ENCODE measurements at regions not wholly inside any gene's neighbourhood (a gene's known extent, or its start where the extent isn't known, plus 50 kb on each side); places are given as distances from the start of the nearest gene placed in this dataset.

DNA sequence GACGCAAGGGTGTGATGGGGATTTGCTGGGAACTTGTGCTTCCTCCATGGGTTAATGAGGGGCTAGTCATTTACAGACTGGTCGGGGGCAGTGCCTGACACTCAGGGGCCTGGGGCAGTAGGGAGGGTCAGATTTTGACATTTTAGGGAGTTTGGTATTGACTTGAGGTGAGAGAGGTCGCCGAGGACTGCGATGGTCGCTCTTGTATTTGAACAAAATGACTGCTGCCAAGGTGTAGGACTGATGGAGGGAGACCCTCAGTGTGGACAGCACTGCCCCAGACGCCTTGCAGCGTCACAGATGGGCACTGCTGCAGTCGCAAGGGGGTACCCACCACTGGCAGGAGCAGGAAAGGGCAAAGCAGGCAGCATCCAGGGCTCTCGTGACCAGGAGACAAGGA is 182.9 kb downstream of the RTP5 start:
- DNase-seq (ENCODE audit: low read depth, low spot score): no peak
- ChIA-PET CTCF (no interaction called here), POLR2A (no interaction called here)
- TF ChIP-seq, protein P1, sequence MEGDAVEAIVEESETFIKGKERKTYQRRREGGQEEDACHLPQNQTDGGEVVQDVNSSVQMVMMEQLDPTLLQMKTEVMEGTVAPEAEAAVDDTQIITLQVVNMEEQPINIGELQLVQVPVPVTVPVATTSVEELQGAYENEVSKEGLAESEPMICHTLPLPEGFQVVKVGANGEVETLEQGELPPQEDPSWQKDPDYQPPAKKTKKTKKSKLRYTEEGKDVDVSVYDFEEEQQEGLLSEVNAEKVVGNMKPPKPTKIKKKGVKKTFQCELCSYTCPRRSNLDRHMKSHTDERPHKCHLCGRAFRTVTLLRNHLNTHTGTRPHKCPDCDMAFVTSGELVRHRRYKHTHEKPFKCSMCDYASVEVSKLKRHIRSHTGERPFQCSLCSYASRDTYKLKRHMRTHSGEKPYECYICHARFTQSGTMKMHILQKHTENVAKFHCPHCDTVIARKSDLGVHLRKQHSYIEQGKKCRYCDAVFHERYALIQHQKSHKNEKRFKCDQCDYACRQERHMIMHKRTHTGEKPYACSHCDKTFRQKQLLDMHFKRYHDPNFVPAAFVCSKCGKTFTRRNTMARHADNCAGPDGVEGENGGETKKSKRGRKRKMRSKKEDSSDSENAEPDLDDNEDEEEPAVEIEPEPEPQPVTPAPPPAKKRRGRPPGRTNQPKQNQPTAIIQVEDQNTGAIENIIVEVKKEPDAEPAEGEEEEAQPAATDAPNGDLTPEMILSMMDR (IDR thresholded peaks at IDR 0.05; ENCODE audit: insufficient read depth, low read length, missing control alignments): no peak
- H3K4me3 ChIP-seq (ENCODE audit: low read depth, low read length): no peak overlapping the region

DNA sequence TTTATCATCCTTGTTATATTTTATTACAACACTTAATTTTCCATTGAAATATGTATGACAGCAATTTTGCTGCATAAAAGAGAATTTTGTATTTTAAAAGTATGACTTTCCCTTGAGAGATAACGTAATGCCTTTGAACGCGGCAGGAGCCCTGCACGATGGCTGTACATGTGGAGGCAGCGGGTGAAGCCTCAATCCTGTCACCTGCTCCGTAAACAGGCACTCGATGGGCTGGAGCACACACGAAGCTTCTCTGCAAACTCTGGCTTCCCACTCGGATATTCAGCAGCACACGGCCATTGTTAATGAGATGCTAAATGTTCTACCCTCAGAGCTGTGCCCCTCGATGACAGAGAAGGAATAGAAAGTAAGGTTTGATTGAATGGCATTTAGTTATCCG is 184.4 kb downstream of the RTP5 start:
- POLR2A ChIA-PET: no interaction called here
- no peak for DNase-seq (ENCODE audit: low read depth, low spot score)
- TF ChIP-seq, protein P1 (IDR thresholded peaks at IDR 0.05; ENCODE audit: insufficient read depth, low read length, missing control alignments): no peak
- CTCF ChIA-PET: no interaction called here
- H3K4me3 ChIP-seq (ENCODE audit: low read depth, low read length): no peak overlapping the region

DNA sequence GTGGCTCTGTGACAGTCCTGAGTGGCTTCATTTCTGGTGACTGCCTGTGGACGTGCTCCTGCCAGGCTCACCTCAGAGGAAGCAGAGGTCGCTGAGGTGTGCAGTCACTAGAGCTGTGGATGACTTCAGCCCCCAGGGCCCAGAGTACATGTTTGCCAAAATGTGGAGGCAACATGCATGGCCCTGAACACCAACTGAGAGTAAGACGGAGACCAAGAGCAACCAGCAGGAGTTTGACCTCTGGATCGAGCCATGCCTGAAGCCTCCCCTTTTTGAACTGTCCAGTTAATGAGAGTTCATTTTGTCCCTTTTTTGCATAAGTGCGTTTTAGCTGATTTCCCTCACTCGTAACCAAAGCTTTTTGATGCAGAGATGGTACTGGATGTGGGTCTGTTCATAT is 184.9 kb downstream of the RTP5 start:
- ChIA-PET POLR2A (no interaction called here), CTCF (no interaction called here)
- TF ChIP-seq, protein P1 (IDR thresholded peaks at IDR 0.05; ENCODE audit: insufficient read depth, low read length, missing control alignments): no peak
- no peak for DNase-seq (ENCODE audit: low read depth, low spot score)
- no peak overlapping the region for H3K4me3 ChIP-seq (ENCODE audit: low read depth, low read length)

DNA sequence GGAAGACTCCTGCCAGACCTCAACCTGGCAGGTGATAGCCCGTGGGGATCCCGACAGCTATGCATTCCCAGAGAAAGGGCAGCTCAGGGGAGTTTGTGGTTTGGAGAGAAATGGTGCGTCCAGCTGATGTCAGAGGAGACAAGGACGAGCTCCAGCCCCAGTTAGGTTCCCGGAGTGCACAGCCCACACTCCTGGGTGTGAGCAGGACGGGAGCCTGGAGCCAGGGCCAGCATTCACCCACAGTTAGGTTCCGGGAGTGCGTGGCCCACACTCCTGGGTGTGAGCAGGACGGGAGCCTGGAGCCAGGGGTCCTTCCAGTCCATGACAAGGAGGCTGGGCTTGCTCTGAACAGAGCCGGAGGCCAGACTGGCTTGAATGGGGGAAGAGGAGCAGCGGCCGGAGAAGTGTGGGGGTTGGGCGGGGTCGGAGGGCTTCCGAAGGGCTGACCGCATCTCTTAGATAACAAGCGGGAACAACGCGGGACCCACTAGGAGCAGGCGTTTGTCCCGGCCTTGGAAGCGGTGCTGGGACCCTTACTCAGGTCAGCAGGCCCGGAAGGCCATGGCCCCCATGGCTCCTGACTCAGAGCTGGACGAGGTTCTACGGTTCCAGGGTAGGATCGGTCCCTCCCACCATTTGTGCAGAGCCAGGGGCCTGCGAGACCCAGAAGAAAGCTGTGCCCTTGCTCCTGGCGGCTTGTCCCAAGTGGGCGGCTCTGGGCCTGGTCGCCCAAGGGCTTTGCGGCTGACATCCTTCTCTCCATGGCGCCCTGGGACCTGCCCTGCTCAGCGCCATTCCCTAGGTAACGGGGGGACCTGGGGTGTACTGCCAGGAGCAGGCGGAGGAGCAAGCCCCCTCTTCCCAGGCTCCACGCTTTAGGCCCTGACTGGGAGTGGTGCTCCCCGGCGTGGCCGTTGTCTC is 185.6 kb downstream of the RTP5 start:
- DNase-seq (ENCODE audit: low read depth, low spot score): no peak
- ChIA-PET POLR2A (no interaction called here), CTCF (no interaction called here)
- TF ChIP-seq, protein P1 (IDR thresholded peaks at IDR 0.05; ENCODE audit: insufficient read depth, low read length, missing control alignments): no peak
- H3K4me3 ChIP-seq (ENCODE audit: low read depth, low read length): no peak overlapping the region

DNA sequence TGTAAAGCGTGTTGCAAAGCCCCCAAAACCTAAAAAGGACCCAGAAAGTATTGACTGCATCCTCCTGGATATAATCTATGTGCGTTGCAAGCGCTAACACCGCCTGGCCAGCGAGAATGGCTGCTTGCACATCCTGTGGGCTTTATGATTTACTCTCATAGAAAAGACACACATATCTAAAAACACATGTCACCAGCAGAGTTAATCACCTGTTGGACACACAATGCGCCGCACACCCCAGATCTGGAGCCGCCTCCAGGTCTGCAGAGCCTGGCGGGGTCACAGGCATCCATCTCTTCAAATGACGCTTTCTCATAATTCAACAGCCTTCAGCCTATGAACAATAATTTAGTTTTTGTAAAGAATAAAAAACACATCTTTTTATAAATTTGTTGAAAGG is 186.5 kb downstream of the RTP5 start:
- H3K4me3 ChIP-seq (ENCODE audit: low read depth, low read length): no peak overlapping the region
- ChIA-PET CTCF (no interaction called here), POLR2A (no interaction called here)
- TF ChIP-seq, protein P1 (IDR thresholded peaks at IDR 0.05; ENCODE audit: insufficient read depth, low read length, missing control alignments): no peak
- no peak for DNase-seq (ENCODE audit: low read depth, low spot score)

DNA sequence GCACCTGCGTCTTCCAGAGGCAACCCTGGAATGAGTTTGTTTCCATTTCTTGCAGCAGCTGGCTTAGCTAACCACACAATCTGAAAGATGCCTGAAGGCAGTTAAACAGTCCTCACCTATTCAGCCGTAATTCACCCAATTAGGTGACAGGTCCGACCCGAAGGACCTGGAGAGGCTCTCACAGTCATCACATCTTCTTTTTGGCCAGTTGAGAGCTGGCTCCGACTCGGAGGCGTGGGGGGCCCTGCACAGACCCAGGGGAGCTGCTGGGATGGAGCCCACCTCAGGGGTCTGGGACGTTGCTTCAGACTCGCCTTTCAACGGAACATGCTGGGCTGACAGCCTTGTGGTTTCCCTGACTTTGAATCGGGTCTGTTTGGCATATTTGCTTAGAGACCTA is 187.3 kb downstream of the RTP5 start:
- CTCF ChIA-PET: no interaction called here
- no peak for DNase-seq (ENCODE audit: low read depth, low spot score)
- no peak overlapping the region for H3K4me3 ChIP-seq (ENCODE audit: low read depth, low read length)
- POLR2A ChIA-PET: no interaction called here
- TF ChIP-seq, protein P1 (IDR thresholded peaks at IDR 0.05; ENCODE audit: insufficient read depth, low read length, missing control alignments): no peak
